ENCODE measurements at regions not wholly inside any gene's neighbourhood (a gene's known extent, or its start where the extent isn't known, plus 50 kb on each side); places are given as distances from the start of the nearest gene placed in this dataset.
A peak's percentile ranks its signal among the peaks of the same experiment; 100 is the strongest.

DNA sequence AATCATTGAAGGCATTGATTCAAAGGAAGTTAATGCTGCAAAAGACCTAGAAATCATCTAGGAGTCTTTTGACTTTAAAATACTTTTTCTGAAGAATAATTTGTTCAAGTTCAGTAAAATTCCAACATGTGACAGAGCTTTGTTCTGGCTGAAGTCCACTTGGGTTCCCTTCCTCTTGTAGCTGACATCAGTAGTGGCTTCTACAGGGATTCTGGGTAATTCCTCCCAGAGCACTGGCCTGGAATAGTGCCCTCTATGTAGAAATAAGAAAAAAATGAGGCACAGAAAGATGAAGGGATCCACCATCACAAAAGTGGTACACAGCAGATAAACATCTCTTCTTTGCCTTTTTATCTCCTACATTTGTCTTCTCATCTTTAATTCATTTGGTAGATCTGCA is 548.1 kb downstream of the LTN1 start:
- DNase-seq: no peak

DNA sequence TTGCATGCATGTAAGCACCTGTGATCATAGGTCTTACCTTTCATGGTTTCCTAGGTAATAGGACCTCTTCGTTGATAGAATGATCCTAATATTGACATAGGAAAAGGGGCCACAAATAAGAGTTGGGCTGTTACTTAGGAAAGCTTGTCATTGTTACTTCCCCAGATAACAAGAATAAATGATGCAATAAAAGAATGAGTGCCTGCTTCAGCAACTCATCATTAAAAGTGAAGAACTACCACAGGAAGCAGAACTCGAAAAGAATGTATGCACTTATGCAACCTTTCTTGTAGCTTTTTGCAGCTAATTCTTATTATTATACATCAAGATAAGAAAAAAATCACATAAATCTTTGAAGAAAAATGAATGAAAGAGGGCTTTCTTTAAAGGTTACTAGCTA is 548.6 kb downstream of the LTN1 start:
- no peak for DNase-seq

DNA sequence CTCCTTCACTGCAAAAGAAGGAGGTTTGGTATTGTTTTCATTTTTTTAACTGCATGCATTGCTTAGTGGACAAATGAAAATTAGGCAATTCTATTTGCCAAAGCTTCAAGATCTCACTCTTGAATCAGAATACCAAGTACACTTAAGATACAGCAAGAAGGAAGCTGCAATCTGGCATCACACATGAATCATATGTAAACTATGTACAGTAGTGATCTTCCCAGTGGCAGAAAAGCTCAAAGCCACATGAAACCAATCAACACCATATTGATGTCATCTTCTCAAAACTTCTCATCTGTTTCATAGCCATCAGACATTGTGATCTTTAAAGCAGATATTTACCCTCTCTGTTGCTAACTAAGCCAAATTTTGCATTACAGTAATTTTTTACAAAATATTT is 550.1 kb downstream of the LTN1 start:
- no peak for DNase-seq

DNA sequence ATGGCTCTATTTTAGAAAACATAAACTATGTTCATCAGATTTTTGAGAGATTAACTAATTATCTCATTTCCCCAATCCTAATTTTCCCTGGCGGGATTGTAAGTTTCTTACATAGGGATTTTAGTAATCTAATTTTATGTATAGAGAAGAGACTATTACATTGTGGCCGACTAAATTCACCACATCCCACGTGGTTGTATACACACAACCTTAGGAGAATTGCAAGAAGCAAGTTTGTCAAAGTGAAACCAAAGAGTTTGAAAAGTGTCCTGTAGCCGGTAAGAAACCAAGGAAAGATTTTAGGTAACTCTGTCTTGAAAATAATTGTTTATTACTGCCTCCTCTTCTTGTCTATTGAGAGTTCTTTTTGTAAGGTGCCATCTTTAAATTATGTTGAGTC is 550.6 kb downstream of the LTN1 start:
- DNase-seq: no peak

DNA sequence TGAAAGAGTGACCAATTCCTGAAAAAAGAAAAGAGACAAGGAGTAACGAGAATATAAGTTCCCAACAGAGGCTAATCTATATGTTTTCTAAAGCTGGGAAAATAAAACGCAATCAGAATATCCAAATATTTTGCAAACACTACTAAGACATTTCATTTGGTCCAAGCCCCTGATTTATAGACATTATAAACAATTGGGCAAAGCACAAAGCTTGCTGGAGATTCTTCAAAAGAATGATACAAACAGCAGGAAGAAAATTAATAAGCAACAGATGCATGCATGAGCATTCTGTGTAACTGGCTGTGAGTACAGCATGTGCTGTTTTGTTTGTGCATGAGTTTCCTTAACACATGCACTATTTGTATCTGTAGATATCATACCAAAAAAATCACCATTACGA is 552.9 kb downstream of the LTN1 start:
- DNase-seq: no peak

DNA sequence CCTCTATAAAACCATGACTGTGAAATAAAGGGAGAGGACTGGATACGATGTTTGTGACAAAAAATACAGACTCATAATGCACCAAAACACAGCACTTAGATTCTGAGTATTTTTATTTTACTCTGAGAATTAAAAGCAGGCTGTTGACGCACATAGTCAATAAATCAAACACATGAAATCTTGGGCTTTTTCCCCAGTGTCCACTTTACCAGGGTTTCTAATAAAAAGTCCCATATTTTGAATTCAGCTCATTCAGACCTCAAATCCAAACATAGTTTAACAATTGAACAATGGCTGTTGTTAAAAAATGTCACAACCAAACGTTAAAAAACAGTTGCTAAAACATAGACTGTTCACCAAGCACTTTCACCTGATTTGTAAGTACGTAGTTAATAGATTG is 553.4 kb downstream of the LTN1 start:
- DNase-seq: no peak

DNA sequence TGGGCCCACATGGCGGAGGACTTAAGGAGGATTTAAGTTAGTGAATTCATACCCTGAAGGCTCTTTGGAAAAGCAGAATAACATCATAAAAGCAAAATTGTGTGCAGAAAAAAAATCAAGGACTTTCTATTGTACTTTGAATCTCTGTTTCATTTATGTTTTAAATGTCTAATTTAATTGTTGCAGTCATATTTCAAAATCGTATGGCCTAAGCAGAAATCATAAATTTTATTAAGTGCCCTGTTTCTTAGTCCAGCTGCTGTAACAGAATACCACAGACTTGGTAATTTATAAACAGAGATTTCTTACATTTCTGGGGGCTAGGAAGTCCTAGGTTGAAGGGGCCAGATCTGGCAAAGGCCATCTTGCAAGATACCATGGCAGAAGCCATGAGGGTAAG is 555.6 kb downstream of the LTN1 start:
- DNase-seq: no peak

DNA sequence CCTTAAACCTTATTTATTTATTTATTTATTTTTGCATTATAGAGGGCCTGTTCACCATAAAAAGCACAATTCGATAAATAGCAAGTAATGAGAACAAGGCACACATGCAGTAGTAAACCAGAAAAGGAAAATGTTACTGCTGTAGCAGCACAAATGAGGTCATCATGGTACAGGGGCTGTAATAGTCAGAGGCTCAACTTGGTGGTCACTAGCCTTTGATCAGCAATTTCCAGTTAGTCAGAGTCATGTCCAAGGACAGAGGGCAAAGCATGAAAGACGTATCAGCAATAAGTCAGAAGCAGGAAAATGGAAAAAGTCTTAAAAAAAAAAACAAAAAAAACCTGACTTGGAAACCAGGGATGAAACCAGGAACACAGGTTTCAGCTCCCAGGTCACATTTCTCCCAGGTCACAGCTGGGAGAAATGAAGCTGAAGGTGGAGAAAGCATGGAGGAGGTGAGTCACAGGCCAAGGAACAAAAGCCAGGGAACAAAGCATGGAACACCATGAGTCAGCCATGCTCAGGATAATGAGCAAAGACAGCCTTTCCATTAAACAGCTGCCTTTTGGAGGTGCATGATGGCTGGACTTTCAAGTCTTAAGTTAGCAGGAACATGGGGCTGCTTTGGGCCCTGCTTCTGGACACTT is 556.3 kb downstream of the LTN1 start:
- DNase-seq: peak; percentile 68

DNA sequence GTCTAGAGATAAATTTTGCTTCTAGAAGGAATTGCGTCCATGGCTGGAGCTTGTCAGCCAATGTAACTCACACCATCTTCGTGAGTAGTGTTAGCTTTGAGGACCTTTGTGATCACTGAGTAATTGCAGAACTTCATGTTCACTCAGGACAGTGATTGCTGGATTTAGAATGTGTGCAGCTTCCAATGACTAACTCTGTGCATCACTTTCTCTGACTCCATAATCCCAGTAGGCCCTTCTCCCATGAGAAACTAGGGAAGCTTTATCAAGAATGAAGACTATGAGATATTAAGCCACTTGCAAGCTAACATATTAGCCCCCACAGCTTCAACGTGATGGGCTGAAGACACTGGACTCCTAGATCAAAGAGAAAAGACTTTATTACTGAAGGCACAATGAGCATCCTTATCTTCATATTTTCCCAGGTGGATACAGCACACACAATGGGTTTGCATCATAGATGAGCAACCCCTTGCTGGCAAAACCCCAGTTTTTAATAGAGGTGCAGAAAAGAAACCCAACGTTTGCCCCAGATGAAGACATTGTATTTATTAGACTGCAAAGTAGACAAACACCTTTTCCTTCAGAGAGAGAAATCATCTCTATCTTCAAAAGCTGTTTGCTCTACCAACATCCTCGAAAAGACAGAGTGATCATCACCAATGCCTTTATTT is 561.0 kb downstream of the LTN1 start:
- no peak for DNase-seq

DNA sequence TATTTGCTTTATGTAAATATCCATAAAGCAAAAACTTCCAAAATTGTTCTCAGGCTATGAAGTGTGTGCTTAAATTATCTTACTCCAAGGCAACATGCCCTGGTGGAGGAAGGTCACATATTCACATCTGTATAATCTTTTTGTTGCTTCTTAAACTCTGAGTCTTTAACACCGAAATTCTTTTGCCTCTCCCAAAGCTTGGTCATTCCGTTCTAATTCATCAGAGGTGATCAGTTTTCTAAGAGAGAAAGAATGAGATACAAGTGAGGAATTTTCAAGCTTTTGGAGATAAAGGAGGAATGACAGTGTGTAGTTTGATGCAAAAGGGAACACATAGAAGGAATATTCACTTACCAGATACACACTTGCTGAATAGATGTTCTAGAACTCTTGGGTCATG is 561.7 kb downstream of the LTN1 start:
- DNase-seq: no peak

DNA sequence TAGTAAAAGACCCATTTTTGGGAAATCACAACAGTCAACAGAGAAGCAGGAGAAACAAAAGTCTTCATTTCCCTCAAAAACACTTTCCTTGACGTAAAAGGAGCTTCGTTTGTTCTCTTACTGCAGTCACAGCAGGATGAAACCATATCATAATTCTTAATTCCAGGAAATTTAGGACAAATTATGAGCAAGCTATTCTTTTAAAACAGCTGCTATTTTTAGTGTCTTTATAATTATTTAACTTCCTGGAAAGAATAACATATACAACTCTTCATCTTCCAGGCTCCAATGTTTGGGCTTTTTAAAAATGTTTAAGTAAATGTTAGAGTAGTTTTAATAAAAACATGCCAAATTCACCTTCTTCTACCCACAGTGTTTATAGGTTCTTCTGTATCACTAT is 563.5 kb downstream of the LTN1 start:
- DNase-seq: no peak

DNA sequence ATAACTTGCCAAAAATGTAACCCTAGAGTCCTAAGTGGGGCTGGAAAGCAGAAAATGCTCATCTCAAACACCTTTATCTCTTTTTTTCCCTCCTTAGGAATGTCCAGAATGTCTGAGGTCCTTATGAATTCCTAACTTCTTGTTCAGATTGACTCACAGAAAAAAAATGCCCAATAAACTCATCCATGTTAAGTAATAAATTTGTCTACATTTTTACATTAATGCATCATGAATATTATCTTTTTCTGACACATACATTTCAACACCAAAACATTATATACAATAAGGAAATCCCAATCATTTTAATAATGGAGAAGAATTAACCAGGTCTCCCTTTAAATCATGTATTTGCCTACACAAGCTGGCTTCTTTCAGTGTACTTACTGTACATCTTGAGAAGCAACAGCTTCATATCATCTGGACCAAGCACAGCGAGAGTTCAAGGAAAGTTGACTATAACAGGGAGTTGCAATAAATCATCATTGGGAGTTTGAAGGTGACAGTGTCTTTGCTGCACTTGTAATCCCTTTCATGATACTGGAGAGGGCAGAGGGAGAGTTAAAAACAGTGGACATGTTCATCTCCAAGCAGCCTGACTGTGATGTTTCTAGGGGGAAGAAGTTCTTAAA is 565.2 kb downstream of the LTN1 start:
- no peak for DNase-seq

DNA sequence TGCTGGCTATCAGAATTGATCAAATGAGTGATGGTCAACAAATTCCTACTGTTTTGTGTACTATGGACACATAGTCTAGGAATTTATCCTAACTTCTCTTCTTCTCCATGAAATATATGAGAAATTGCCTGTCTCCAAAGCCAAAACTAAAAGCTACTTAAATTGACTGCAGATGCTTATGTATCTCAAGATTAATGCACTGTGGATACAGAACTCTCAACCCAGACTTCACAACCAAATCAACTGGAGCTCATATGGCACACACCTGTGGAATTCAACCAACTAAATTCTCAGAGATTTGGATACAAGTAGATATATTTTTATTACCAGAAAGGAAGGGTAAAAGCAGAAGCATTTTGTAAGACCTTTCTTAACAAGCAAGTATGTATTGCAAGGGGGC is 566.1 kb downstream of the LTN1 start:
- no peak for DNase-seq

DNA sequence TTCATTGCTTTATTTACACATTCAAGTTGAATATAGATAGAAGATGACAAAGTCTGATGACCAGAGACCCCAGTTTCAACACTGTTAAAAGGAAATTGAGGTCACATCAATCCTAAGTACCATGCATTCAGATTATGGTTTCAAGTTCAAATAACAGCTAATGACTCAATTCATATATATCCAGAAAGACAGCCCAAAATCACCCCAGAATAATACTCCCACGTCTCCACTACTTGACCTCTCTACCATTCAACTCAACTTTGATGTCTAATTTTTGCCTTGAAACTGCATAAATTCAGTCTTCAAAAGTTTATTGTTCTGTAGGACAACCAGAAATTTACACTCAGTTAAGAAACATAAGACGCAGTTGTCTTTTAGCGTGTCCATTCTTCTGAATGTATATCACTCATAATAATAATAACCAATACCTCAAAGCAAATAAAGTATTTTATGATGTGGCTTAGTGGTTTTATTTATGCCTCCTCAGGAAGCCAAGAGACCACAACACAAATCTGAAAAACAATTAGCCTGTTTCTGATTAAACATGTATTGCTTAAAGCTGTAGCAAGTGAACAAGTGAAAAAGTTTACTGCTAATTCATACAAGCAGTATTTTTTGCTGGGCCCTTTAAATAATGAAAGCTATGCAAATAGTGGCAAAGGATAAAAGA is 569.0 kb downstream of the LTN1 start:
- DNase-seq: no peak

DNA sequence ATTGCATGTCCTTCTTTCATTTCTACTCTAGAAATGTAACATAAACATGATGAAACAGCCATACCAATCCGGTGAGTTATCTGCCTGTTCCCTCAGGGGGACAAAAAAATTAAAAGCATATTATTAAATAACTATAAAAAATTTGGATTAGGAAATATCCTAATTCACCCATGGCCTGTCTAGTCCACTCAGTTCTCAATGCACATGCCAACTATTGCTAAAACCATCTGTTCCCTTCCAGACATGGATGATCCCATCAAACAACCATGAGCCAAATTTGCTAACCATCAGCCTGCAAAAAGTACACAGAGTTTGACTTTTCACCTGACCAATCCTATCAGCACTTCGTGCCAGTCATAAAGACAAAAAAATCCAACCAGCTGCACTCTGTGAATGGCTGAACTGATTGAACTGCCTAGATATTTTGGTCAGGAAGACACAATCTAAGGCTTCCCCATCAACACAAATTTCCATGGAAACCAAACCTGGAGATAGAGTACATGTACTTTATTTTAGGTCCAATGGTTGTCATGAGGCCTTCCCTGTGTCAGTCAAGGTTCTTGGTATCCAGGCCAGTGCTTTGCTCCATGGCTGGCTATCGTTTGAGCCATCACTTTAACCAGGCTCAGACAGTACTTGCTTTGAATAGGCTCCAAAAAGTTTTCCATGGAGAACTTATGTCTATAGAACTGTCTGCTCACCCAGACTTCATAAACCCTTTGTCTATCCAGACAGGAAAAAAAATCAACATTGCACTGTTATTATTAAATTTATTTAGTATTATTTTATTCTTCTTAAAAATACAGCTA is 570.8 kb downstream of the LTN1 start:
- DNase-seq: no peak

DNA sequence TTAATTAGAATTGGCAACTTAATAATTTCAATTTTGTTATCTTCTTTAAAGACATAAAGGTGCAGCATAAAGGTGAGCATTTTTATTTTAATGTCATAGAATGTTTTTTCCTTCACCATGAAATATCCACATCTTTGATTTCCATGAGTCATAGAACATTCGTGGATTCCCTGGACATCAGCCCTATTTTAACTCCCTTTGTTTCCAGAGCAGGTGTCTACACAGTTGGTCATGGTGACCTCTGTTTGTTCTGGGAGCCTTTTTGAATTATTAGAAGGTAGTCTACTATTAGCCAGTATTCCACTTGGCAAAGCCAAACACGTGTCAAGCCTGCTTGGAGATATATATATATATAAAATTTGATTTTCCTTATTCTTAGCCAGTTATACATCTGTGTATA is 572.9 kb downstream of the LTN1 start:
- peak; percentile 77 for DNase-seq

DNA sequence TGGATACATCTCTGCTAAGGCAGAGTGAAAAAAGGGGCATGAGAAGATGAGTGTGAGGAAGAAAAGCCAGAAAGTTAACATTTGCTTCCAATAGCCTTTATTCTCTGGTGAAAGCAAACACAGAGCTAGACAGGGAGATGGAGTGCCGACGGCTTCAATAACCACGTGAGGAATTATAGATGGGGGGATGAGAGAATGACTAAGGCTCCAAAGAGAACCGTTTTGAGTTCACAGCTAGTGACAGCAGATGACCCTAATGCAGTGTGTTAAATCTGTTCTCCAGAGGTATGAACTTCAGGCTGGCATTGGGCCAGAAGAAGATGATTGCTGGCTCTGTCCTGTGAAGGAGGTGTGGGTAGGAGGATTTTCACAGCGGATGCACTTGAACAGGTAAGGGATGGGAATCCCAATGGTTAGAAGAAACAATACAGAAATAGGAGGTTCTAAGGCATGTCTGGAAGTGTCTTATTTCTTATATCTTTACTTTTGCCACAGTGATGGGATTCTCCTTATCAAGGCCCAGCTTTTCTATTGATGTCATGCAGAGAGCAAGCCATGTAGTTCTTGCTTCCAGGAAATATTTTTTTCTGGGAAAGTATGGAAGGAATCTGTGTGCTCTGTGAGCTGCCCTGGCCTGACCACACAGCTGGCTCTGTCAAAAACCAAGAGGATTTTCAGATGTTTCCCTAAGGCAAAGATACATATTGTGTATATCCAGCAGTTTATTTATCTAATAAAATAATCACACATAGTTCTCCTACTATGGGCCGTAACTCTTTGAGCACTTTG is 573.8 kb downstream of the LTN1 start:
- DNase-seq: peak; percentile 20

DNA sequence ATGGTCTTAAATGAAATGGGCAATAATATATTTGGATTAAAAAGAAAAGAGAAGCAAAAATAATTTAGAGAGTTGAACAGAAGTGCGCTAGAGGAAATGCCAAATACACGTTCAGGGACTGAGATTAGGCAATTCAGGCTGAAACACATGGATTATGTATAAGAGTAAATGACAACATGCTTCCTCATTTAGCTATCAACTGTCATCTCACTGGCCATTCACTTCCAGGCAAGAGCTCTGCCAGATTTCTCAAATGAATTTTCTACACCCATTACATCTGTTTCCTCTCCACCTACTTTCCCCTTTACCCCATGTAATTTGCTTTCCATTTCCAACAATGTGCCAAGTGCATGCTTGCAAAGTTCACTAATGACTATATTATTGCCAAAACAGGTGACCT is 582.4 kb downstream of the LTN1 start:
- no peak for DNase-seq

DNA sequence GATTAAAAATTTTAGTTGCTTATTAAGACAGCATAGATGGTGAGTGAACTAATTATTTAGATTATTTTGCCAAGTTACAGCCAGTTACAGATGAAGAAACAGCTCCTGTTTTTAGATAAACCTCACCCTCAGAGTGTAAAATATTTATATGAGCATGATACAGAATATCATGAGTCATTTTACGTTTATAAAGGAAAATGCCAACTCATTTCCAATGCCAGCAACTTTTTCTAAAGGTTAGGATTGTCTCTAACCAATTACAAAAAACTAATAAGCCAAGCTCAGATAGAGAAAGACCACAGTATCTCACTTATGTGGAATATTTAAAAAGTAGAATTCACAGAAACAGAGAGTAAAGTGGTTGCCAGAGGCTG is 590.1 kb downstream of the LTN1 start:
- DNase-seq: peak; percentile 41

DNA sequence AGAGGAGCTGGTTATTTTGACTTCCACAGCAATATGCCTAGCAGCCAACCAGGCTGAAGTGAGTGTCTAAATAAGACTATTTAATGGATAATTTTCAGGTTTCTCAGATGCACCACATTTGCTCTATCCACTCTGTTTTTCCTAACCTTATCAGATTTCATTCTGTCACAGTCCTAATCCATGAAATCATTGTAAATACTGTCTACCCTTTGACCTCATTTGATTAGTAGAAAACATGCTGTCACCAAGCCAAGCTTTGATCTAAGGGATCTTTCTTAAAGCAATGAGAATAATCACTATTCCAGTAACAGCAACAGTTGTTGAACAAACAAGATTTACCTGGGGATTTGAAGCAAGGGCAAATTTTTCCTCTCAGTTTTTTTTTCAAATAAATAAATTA is 595.6 kb downstream of the LTN1 start:
- peak; percentile 2 for DNase-seq

DNA sequence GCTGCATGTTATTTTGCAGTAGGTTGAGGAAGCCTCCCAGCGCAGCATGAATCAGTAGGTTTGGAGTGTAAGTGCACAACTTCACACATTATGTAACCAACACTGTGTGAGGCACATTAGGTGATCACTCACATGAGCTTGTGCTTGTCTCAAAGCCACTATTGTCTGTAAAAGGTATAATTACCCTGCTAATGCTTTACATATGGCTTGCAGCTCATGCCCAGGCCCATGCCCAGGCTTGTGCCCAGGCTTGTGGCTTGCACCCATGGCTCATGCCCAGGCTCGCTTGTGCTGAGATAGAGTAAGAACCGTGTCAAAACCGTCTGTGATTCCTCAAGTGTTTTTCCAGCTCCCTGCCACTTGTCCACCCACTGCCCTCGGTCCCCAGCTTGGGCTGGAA is 596.3 kb downstream of the LTN1 start:
- peak; percentile 22 for DNase-seq

DNA sequence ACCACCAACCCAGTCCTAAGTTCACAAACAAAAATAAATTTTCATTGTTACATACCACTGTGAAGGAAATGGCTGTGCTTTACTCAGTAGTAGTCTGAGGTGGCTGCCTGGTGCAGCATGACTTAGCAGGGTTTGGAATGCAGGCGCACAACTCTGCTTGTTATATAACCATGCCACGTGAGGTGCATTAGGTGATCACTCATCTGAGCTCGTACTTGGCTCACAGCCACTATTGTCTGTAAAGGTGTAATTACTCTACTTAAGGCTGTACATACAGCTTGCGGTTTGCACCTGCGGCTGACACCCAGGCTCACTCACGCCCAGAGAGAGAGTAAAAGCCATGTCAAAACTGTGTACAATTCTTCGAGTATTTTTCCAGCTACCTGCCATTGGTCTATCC is 599.4 kb downstream of the LTN1 start:
- peak; percentile 97 for DNase-seq
